AG08396 (cell line): ENCODE measurements at regions not wholly inside any gene's neighbourhood (a gene's known extent, or its start where the extent isn't known, plus 50 kb on each side); places are given as distances from the start of the nearest gene placed in this dataset.
"Not testable (repeated sequence)": the region's sequence is repeated elsewhere in the genome, so short reads cannot be mapped to it uniquely, and the experiment has no call there.

Experiments
- DNase-seq: peaks from one replicate; pipeline ENCODE4 v3.0.0; 2012; ENCODE audit warnings: low spot score, mixed read lengths

DNA sequence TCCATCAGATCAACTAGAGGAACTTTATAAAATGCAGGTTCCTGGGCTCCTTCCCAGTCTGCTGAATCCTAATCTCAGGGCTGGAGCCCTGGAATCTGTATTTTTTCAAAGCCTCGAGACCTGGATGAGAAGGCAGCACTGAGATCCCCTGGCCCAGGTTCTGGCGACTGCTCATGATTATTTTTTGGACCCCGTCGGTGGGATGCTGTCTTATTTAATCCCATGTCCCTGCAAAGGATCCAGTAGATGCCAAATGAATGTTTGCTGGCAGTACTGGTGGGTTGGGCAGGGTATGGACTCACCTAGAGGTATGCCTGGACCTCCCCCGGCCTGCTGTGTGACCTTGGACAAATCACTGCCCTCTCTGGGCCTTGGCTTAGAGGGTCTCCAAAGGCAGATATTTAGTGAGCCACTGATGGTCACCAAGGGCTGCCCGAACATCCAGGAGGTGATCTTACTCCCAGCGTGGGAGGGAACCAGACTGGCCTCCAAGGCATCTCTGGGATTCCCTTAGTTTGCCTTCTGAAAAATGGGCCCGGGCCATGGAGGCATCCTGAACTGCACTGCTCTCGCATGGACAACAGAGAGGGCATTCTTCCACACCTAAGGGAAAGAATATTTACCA, 91.6 kb upstream of the RUNX3 start:
- DNase-seq = no peak

- DNase-seq = no peak
Measured at GRCh38 chr1:25020851-25021590, 90.9 kb upstream of the RUNX3 start.

- no peak for DNase-seq
Measured at GRCh38 chr1:25020173-25020845, 90.2 kb upstream of the RUNX3 start.

GRCh38 chr1:25019337-25020172, 89.5 kb upstream of the RUNX3 start:
- DNase-seq = no peak

GRCh38 chr1:25018943-25019336, 88.9 kb upstream of the RUNX3 start:
- no peak for DNase-seq

GRCh38 chr1:25018110-25018735, 88.1 kb upstream of the RUNX3 start:
- no peak for DNase-seq

DNA sequence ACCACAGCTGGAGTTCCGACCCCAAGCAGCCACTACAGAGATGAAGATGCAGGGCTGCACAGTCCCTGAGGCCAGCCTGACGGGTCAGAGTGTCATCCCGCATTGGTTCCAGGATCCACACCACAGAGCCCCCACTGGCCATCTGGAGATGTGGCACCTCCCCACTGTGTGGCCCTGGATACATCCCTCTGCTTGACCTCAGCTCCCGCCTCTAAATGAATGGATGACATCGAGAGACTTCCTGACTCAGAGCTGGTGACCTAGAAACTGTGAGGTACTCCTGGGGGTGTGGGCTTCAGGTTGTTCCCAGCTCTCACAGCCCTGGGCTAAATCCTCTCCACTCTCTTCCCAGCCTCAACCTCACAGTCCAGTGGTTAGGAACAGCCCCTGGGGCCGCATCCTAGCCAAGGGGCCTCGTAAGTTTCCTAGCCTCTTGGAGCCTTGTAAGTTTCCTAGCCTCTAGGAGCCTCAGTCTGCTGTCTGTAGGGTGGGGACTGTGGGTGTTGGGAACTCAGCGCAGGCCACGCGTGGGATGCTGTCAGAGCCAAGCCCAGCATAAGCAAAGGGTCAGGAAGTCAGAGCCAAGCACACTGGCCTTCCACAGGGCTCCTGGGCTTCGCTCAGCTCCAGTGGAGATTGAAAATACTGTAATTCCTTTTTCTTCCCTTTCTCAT, 87.5 kb upstream of the RUNX3 start:
- no peak for DNase-seq

DNA sequence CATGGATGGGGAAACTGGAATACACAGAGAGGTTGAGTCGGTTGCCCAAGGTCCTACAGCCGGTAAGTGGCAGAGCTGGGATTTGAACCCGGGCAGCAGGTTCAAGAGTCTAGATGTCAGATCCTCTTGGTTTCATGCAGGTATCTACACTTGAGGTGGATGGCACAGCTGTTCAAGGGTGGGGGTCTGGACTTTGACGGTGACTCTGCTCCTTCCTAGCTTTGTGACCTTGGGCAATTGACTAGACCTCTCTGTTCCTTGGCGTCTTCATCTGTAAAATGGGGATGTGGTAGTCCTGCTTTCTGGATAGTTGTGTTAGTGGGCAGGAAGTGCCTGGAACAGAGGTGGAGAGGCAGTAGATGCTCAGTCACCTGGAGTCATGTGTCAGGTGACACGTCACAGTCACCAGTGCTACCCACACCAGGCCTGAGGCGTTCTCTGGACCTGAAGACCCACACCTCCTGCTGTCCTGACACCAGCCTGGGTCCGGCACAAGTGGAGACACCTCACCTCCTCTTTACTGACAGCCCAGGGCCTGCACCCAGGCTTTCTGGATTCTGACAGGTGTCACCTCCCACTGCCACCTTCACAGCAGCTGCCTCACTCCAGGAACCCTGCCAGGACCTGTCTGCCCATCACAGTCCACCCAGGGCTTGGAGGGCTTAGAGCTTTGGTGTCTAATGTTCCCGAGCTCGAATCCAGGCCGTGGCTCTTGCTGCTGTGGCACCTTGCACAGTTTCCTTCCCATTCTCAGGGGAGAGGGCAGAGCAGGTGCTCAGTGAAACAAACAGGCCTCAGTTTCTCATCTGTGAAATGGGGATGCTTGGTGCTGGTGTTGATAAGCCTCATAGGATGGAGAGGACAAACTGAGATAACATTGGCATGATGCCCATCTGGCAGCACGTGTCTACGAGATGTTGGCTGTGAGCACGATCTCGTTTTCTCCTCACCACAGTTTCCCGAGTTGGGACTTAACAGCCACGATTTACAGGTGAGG, 83.2 kb upstream of the RUNX3 start:
- no peak for DNase-seq

GRCh38 chr1:25011943-25012638, 82.0 kb upstream of the RUNX3 start:
- no peak for DNase-seq

GRCh38 chr1:25011275-25011674, 81.2 kb upstream of the RUNX3 start:
- DNase-seq = no peak

DNA sequence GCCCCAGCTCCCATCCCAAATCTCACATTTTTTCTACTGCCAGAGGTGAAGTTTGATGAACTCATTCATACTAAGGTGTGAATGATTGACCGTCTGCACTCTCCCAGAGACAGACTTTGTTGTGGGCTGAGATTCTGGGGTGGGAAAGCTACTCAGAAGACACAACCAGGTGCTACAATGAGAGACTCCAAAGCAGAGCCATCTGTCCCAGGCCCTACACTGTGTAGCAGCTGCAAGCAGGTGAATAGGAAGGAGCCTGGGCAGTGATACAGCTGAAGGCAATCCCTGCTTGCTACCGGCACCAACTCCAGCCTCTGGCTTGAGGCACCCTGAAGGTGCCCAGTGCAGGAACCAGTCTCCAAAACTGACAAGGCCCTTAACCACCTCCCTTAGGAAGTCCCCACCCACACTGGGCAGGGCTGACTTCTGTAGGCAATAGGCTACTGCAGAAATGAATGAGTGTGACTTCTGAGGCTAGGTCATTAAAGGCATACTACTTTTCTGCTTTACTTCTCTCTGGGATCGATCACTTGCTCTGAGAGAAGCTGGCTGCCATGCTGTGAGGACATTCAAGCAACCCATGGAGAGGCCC, 79.7 kb upstream of the RUNX3 start:
- DNase-seq = no peak

DNA sequence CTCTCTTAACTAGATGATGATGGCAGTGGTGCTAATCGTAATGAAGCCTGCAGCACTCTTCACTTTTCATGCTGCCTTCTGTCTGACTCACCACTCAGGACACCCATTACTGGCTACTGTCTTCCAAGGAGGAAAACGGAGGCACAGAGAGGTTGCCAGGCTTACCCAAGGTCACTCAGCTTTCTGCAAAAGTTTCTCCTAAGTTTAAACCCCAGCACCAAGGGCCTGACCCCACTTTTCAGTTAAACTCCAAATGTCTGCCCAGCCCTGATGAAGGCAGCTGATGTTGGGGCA, 78.1 kb upstream of the RUNX3 start:
- no peak for DNase-seq

- DNase-seq = not testable (repeated sequence)
Measured at GRCh38 chr1:25007390-25008191, 77.5 kb upstream of the RUNX3 start.

- DNase-seq = no peak
Measured at GRCh38 chr1:25006770-25007169, 76.7 kb upstream of the RUNX3 start.

DNA sequence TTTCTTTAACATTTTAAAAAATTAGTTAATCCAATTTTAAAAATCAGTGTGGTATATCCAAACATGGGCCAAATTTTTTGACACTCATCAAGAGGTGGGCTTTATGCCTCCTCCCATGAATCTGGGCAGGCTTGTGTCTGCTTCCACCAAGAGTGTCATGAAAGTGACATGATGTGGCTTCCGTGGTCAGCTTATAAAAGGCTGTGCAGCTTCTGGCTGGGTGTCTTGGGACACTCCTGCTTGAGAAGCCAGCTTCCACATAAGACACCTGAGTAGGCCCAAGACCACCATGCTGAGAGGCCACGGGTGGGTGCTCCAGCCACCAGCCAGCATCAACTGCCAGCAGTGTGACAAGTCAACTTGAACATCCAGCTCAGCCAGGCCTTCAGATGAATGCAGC, 74.3 kb upstream of the RUNX3 start:
- DNase-seq = no peak

DNA sequence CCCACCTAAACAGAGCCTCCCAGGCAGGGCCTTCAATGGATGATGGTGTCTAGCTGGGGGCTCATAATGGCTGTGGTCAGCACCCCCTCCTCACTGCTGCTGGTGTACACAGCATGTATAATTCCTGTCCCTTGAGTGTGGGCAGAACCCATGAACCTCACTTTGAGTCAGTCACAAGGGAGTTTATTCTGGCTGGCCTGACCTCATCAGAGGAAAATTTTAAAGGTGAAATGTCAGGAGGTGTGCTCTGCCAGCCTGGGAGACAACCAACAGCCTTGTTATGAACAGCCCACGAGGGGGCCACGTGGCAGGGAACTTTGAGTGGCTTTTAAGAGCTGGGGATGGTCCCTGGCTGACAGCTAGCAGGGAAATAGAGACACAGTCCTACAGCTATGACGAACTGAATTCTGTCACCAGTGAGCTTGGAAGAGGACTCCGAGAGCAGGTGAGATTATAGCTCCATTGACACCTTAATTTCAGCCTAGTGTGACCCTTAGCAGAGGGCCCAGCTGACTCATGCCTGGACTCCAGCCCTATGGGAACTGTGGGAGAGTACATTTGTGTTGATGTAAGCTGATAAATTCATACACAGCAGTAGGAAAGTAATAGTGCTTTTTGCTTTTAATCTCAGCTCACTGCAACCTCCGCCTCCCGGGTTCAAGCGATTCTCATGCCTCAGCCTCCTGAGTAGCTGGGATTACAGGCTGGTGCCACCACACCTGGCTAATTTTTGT, 73.5 kb upstream of the RUNX3 start:
- no peak for DNase-seq

DNA sequence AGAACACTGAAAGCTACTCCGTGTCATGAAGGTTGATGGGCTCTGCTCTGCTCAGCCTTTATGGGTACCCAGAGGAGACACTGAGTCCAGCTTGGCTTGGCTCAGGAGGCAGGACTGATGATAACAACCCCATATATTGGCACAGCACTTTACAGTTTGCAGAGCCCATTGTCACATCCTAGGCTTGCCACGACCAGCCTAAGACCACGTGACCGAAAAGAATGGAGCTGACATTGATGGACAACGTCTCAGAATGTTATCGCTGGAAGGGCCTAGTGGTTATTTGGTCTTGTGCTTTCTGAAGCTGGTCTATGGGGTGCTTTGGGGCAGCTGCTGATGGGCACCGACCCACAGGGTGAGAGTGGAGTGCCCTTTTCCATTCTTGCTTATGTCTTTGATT, 72.9 kb upstream of the RUNX3 start:
- no peak for DNase-seq
